Testis (tissue), 2 donors: ENCODE measurements at regions not wholly inside any gene's neighbourhood (a gene's known extent, or its start where the extent isn't known, plus 50 kb on each side); places are given as distances from the start of the nearest gene placed in this dataset.

Experiments
- POLR2A ChIP-seq: fragments of 450-650 bp; IDR thresholded peaks from one replicate; pipeline ENCODE4 v1.6.1; 2017; ENCODE audit warnings: antibody characterized with exemption, mild to moderate bottlenecking, moderate library complexity
- TF ChIP-seq, protein P1 (sequence below), 3 experiments: fragments of 450-650 bp in 2 of 3; fragments of 200-600 bp in 1 of 3; sonication (generic) in 1 of 3; IDR thresholded peaks; one replicate each; pipeline ENCODE4 v1.5.1; 2016 to 2019; ENCODE audit warnings: antibody characterized with exemption in 3 of 3, mild to moderate bottlenecking in 2 of 3, moderate library complexity in 1 of 3

GRCh38 chr1:112308716-112309115, 87.3 kb upstream of the CTTNBP2NL start:
- TF ChIP-seq POLR2A, result no peak
- TF ChIP-seq, protein P1, sequence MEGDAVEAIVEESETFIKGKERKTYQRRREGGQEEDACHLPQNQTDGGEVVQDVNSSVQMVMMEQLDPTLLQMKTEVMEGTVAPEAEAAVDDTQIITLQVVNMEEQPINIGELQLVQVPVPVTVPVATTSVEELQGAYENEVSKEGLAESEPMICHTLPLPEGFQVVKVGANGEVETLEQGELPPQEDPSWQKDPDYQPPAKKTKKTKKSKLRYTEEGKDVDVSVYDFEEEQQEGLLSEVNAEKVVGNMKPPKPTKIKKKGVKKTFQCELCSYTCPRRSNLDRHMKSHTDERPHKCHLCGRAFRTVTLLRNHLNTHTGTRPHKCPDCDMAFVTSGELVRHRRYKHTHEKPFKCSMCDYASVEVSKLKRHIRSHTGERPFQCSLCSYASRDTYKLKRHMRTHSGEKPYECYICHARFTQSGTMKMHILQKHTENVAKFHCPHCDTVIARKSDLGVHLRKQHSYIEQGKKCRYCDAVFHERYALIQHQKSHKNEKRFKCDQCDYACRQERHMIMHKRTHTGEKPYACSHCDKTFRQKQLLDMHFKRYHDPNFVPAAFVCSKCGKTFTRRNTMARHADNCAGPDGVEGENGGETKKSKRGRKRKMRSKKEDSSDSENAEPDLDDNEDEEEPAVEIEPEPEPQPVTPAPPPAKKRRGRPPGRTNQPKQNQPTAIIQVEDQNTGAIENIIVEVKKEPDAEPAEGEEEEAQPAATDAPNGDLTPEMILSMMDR (IDR thresholded peaks at IDR 0.05), result no peak
